GM06990 (cell line): ENCODE measurements at regions not wholly inside any gene's neighbourhood (a gene's known extent, or its start where the extent isn't known, plus 50 kb on each side); places are given as distances from the start of the nearest gene placed in this dataset.

Experiments
- DNase-seq: peaks from one replicate; pipeline ENCODE4 v3.0.0-alpha.2; 2011; ENCODE audit not compliant: insufficient read length; ENCODE audit errors: extremely low read depth
- H3K27me3 ChIP-seq: replicated peaks from 2 replicates; pipeline ENCODE4 v1.6.0; 2011; ENCODE audit warnings: low read length; ENCODE audit not compliant: control insufficient read depth, insufficient read depth
- H3K36me3 ChIP-seq: 2 replicates; pipeline ENCODE4 v1.5.1; 2011; ENCODE audit warnings: low read length; ENCODE audit not compliant: control insufficient read depth, insufficient read depth
- H3K4me3 ChIP-seq: replicated peaks from 2 replicates; pipeline ENCODE4 v1.5.1; 2011; ENCODE audit warnings: low read depth, mild to moderate bottlenecking, control low read depth, low read length
- TF ChIP-seq, protein P1 (sequence below): IDR thresholded peaks from 2 replicates; pipeline ENCODE4 v1.5.1; 2011; ENCODE audit warnings: low read length, control low read depth, mild to moderate bottlenecking, inconsistent platforms; ENCODE audit not compliant: insufficient read depth, poor library complexity, severe bottlenecking

DNA sequence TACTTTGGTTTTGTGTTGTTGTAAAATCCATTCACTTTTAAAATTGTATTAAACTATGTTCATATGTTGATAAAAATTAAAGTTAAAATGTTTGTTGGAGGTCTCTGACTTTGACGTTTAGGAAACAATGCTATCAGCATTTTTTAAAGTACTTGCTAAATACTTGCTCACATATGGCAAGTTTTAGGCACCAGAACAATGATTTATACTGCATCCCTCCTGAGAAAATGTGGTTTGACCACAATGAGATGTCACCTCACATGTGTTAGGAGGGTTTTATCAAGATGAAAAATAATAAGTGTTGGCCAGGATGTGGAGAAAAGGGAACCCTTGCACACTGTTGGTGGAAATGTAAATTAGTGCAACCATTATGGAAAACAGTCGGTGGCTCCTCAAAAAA lies 180.8 kb downstream of the HSD17B3 start:
- TF ChIP-seq, protein P1, sequence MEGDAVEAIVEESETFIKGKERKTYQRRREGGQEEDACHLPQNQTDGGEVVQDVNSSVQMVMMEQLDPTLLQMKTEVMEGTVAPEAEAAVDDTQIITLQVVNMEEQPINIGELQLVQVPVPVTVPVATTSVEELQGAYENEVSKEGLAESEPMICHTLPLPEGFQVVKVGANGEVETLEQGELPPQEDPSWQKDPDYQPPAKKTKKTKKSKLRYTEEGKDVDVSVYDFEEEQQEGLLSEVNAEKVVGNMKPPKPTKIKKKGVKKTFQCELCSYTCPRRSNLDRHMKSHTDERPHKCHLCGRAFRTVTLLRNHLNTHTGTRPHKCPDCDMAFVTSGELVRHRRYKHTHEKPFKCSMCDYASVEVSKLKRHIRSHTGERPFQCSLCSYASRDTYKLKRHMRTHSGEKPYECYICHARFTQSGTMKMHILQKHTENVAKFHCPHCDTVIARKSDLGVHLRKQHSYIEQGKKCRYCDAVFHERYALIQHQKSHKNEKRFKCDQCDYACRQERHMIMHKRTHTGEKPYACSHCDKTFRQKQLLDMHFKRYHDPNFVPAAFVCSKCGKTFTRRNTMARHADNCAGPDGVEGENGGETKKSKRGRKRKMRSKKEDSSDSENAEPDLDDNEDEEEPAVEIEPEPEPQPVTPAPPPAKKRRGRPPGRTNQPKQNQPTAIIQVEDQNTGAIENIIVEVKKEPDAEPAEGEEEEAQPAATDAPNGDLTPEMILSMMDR = no peak
- Histone ChIP-seq H3K36me3 (no peaks in the 10 kb centered on the region), H3K4me3 (no peak overlapping the region), H3K27me3 (no peaks in the 10 kb centered on the region; the same call in 1 of the 2 replicates)
- DNase-seq = no peak

GRCh38 chr9:96117398-96118080 lies 184.4 kb downstream of the HSD17B3 start:
- H3K27me3 ChIP-seq = no peaks in the 10 kb centered on the region; the same call in 1 of the 2 replicates
- TF ChIP-seq, protein P1 = no peak
- no peak overlapping the region for H3K4me3 ChIP-seq
- no peak for DNase-seq
- H3K36me3 ChIP-seq = no peaks in the 10 kb centered on the region

DNA sequence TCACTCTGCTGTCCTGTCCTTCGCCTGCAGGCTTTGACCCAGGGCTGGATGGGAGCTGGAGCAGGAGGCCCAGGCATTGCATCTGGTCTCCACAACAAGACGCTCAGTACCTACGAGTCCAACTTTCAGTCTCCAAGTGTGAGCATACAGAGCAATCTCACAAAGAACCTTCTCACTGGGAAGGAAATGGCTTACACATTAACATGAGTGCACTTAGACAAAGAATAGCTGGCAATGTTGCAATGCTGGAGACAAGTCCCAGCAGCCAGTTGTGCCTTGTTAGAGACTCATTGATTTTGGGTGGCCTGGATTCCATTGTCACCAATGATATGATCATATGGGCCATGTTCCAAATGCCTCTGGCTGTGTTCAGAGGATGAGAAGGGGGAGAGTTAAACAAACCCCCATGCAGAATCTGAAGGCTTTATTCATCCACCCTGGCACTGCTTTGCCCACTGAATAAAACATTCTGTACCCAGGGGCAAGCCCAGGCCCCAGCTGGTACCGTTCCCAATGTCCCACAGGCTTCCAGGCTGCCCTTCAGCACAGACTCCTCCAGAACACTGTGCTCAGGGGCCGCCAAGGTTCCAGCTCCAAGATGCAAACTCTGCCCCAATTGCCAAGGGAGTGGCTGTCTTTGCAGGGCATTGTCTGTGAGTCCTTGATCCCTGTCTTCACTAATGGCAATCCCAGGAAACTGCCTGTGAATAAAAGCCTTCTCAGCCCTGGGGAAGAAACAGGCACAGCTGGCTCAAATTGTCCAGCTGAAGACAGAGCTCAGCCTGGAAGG lies 185.5 kb downstream of the HSD17B3 start:
- no peaks in the 10 kb centered on the region; the same call in 1 of the 2 replicates for H3K27me3 ChIP-seq
- H3K36me3 ChIP-seq = no peaks in the 10 kb centered on the region
- no peak overlapping the region for H3K4me3 ChIP-seq
- DNase-seq = no peak
- TF ChIP-seq, protein P1 = no peak

GRCh38 chr9:96115836-96116235 lies 186.1 kb downstream of the HSD17B3 start:
- no peak for DNase-seq

GRCh38 chr9:96113032-96113431 lies 188.9 kb downstream of the HSD17B3 start:
- no peak for DNase-seq
- Histone ChIP-seq H3K36me3 (no peaks in the 10 kb centered on the region), H3K4me3 (no peak overlapping the region), H3K27me3 (no peaks in the 10 kb centered on the region; the same call in 1 of the 2 replicates)
- TF ChIP-seq, protein P1 = no peak

More at GRCh38 chr9:96115836-96116235, 186.1 kb downstream of the HSD17B3 start:
- Histone ChIP-seq H3K27me3 (no peaks in the 10 kb centered on the region; the same call in 1 of the 2 replicates), H3K4me3 (no peak overlapping the region), H3K36me3 (no peaks in the 10 kb centered on the region)
- TF ChIP-seq, protein P1 = no peak
